A549 (cell line): ENCODE measurements at regions not wholly inside any gene's neighbourhood (a gene's known extent, or its start where the extent isn't known, plus 50 kb on each side); places are given as distances from the start of the nearest gene placed in this dataset.

Source experiments
- CHD4 ChIP-seq: fragments of 200-600 bp; sonication (generic); IDR thresholded peaks from 2 replicates; pipeline ENCODE4 v1.6.1; 2016; ENCODE audit warnings: antibody characterized with exemption, mild to moderate bottlenecking, borderline replicate concordance
- CTCF ChIP-seq: fragments of >200 bp; sonication (Bioruptor Twin); formaldehyde crosslinking; IDR thresholded peaks from 3 replicates; pipeline ENCODE4 v1.5.1; 2016
- EP300 ChIP-seq, 2 experiments: fragments of >200 bp; sonication (Bioruptor Twin); formaldehyde crosslinking; IDR thresholded peaks; 2 replicates in 1 of 2; 3 replicates in 1 of 2; pipeline ENCODE4 v1.6.1; 2016 to 2017
- HOXB5 ChIP-seq: fragments of 250-450 bp; sonication (Bioruptor Pico); IDR thresholded peaks from 2 replicates; pipeline ENCODE4 v1.5.0; 2020; ENCODE audit warnings: mild to moderate bottlenecking, moderate library complexity
- KDM5A ChIP-seq: fragments of 200-600 bp; sonication (generic); IDR thresholded peaks from 2 replicates; pipeline ENCODE4 v1.6.1; 2016; ENCODE audit warnings: antibody characterized with exemption, mild to moderate bottlenecking
- MAX ChIP-seq: IDR thresholded peaks from 2 replicates; pipeline ENCODE4 v1.6.1; 2012
- PBX3 ChIP-seq: IDR thresholded peaks from 2 replicates; pipeline ENCODE4 v1.6.1; 2012
- POLR2A ChIP-seq: IDR thresholded peaks from 2 replicates; pipeline ENCODE4 v1.6.1; 2012; ENCODE audit warnings: mild to moderate bottlenecking, low read length
- RAD21 ChIP-seq, 2 experiments: fragments of >200 bp in 1 of 2; sonication (Bioruptor Twin) in 1 of 2; formaldehyde crosslinking in 1 of 2; IDR thresholded peaks in 1 of 2; conservative IDR thresholded peaks in 1 of 2; 2 replicates in 1 of 2; 3 replicates in 1 of 2; pipeline ENCODE4 v1.6.1; 2012 to 2018; ENCODE audit warnings: inconsistent platforms in 1 of 2
- RCOR1 ChIP-seq: fragments of 150-350 bp; IDR thresholded peaks from 2 replicates; pipeline ENCODE4 v1.6.1; 2014; ENCODE audit warnings: antibody characterized with exemption, low read length, low read depth
- SMC3 ChIP-seq: fragments of >200 bp; sonication (Bioruptor Twin); formaldehyde crosslinking; IDR thresholded peaks from 3 replicates; pipeline ENCODE4 v1.6.1; 2018; ENCODE audit warnings: inconsistent platforms
- TF ChIP-seq, protein P1 (sequence below): fragments of >200 bp; sonication (Bioruptor Twin); formaldehyde crosslinking; IDR thresholded peaks from 3 replicates; pipeline ENCODE4 v1.6.1; 2016
- TF ChIP-seq, protein P2 (sequence below): fragments of 150-350 bp; IDR thresholded peaks from 2 replicates; pipeline ENCODE4 v1.6.1; 2014; ENCODE audit warnings: low read depth, mild to moderate bottlenecking, low read length

DNA sequence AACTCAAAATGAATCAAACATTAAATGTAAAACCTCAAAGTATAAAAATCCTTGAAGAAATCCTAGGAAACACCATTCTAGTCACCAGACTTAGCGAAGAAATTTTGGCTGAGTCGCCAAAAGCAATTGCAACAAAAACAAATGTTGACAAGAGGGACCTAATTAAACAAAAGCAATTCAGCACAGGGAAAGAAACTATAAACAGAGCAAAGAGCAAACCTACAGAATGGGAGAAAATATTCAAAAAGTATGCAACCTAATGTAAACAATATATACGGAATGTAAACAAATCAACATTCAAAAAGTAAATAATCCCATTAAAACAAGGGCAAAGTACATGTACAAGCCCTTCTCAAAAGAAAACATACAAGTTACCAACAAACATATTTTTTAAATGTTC lies 974.7 kb downstream of the TRAM1L1 start:
- TF ChIP-seq CTCF, result no peak
- no peak for TF ChIP-seq HOXB5 (CRISPR knock-in tag)
- TF ChIP-seq EP300 (IDR thresholded peaks at IDR 0.05), result no peak
- no peak for TF ChIP-seq RCOR1
- TF ChIP-seq CHD4, result no peak
- TF ChIP-seq, protein P1, sequence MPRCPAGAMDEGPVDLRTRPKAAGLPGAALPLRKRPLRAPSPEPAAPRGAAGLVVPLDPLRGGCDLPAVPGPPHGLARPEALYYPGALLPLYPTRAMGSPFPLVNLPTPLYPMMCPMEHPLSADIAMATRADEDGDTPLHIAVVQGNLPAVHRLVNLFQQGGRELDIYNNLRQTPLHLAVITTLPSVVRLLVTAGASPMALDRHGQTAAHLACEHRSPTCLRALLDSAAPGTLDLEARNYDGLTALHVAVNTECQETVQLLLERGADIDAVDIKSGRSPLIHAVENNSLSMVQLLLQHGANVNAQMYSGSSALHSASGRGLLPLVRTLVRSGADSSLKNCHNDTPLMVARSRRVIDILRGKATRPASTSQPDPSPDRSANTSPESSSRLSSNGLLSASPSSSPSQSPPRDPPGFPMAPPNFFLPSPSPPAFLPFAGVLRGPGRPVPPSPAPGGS, result no peak
- no peak for TF ChIP-seq SMC3
- no peak for TF ChIP-seq MAX
- no peak for TF ChIP-seq PBX3
- no peak for TF ChIP-seq RAD21 (conservative IDR thresholded peaks at IDR 0.05 in 1 of 2, IDR thresholded peaks at IDR 0.05 in 1 of 2)
- TF ChIP-seq POLR2A, result no peak
- TF ChIP-seq KDM5A, result no peak
- TF ChIP-seq, protein P2, sequence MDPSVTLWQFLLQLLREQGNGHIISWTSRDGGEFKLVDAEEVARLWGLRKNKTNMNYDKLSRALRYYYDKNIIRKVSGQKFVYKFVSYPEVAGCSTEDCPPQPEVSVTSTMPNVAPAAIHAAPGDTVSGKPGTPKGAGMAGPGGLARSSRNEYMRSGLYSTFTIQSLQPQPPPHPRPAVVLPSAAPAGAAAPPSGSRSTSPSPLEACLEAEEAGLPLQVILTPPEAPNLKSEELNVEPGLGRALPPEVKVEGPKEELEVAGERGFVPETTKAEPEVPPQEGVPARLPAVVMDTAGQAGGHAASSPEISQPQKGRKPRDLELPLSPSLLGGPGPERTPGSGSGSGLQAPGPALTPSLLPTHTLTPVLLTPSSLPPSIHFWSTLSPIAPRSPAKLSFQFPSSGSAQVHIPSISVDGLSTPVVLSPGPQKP, result no peak
